Hematopoietic multipotent progenitor cell (in vitro differentiated cells): ENCODE measurements at regions not wholly inside any gene's neighbourhood (a gene's known extent, or its start where the extent isn't known, plus 50 kb on each side); places are given as distances from the start of the nearest gene placed in this dataset.
"Not testable (repeated sequence)": the region's sequence is repeated elsewhere in the genome, so short reads cannot be mapped to it uniquely, and the experiment has no call there.

Experiments
- DNase-seq, 3 donors: peaks; one replicate each; pipeline ENCODE4 v3.0.0-alpha.2; 2011 to 2015; ENCODE audit warnings: low read depth in 2 of 3, low spot score in 2 of 3

- DNase-seq, result no peak
Observed at GRCh38 chr3:125695688-125696087, 100.4 kb upstream of the OSBPL11 start.

GRCh38 chr3:125697126-125697525 lies 101.8 kb upstream of the OSBPL11 start:
- DNase-seq, result not testable (repeated sequence)

GRCh38 chr3:125697979-125698640 lies 102.8 kb upstream of the OSBPL11 start:
- not testable (repeated sequence) for DNase-seq

- no peak for DNase-seq
Observed at GRCh38 chr3:125715651-125716050, 120.4 kb upstream of the OSBPL11 start.

GRCh38 chr3:125732151-125732550 lies 136.9 kb upstream of the OSBPL11 start:
- not testable (repeated sequence) for DNase-seq

GRCh38 chr3:125741991-125742718 lies 146.9 kb upstream of the OSBPL11 start:
- DNase-seq, result not testable (repeated sequence)

- peak in 2 of 3 donors; percentile 17 to 62 for DNase-seq
Observed at GRCh38 chr3:125742845-125743244, 147.5 kb upstream of the OSBPL11 start.

GRCh38 chr3:125757050-125757449 lies 161.8 kb upstream of the OSBPL11 start:
- not testable (repeated sequence) for DNase-seq

GRCh38 chr3:125758641-125759130 lies 163.4 kb upstream of the OSBPL11 start:
- DNase-seq, result not testable (repeated sequence)

GRCh38 chr3:125762601-125763000 lies 167.3 kb upstream of the OSBPL11 start:
- DNase-seq, result not testable (repeated sequence)

GRCh38 chr3:125766285-125766826 lies 171.1 kb upstream of the OSBPL11 start:
- peak; percentile 37 to 49 (median 45) for DNase-seq

GRCh38 chr3:125766931-125767330 lies 171.6 kb upstream of the OSBPL11 start:
- peak in 2 of 3 donors; percentile 0 to 5 for DNase-seq

- DNase-seq, result no peak
Observed at GRCh38 chr3:125767641-125768040, 172.3 kb upstream of the OSBPL11 start.

GRCh38 chr3:125768821-125769220 lies 173.5 kb upstream of the OSBPL11 start:
- not testable (repeated sequence) for DNase-seq

- not testable (repeated sequence) for DNase-seq
Observed at GRCh38 chr3:125771506-125771905, 176.2 kb upstream of the OSBPL11 start.

- not testable (repeated sequence) for DNase-seq
Observed at GRCh38 chr3:125774433-125775034, 179.2 kb upstream of the OSBPL11 start.

- not testable (repeated sequence) for DNase-seq
Observed at GRCh38 chr3:125775106-125775505, 179.8 kb upstream of the OSBPL11 start.

GRCh38 chr3:125775606-125776294 lies 180.5 kb upstream of the OSBPL11 start:
- DNase-seq, result not testable (repeated sequence)

GRCh38 chr3:125779276-125779675 lies 184.0 kb upstream of the OSBPL11 start:
- DNase-seq, result not testable (repeated sequence)

- DNase-seq, result not testable (repeated sequence)
Observed at GRCh38 chr3:125779918-125780317, 184.6 kb upstream of the OSBPL11 start.
